Mesenchymal stem cell (in vitro differentiated cells and primary cell): ENCODE measurements at regions not wholly inside any gene's neighbourhood (a gene's known extent, or its start where the extent isn't known, plus 50 kb on each side); places are given as distances from the start of the nearest gene placed in this dataset.
"Not testable (repeated sequence)": the region's sequence is repeated elsewhere in the genome, so short reads cannot be mapped to it uniquely, and the experiment has no call there.

ENCODE experiments used
- DNase-seq: peaks from one replicate; pipeline ENCODE4 v3.0.0-alpha.2; 2013
- H2AFZ ChIP-seq: one replicate; pipeline ENCODE4 v1.6.1; 2013; ENCODE audit warnings: low read depth, mild to moderate bottlenecking, control low read depth, inconsistent platforms, low read length, moderate library complexity
- H2AK5ac ChIP-seq: 2 replicates; pipeline ENCODE4 v1.6.1; 2013; ENCODE audit warnings: low read length, moderate library complexity, mild to moderate bottlenecking, inconsistent platforms; ENCODE audit not compliant: severe bottlenecking
- H2BK120ac ChIP-seq: one replicate; pipeline ENCODE4 v1.6.1; 2013; ENCODE audit warnings: low read depth, mild to moderate bottlenecking, inconsistent platforms, low read length, moderate library complexity
- H2BK12ac ChIP-seq, 2 experiments: one replicate each; pipeline ENCODE4 v1.6.1; 2013; ENCODE audit warnings: inconsistent platforms in 2 of 2, low read length in 2 of 2, mild to moderate bottlenecking in 2 of 2, moderate library complexity in 2 of 2, control low read depth in 1 of 2
- H2BK15ac ChIP-seq: one replicate; pipeline ENCODE4 v1.6.1; 2013; ENCODE audit warnings: mild to moderate bottlenecking, low read depth, inconsistent platforms; ENCODE audit not compliant: poor library complexity, severe bottlenecking
- H2BK5ac ChIP-seq: 2 replicates; pipeline ENCODE4 v1.6.1; 2013; ENCODE audit warnings: low read depth, mild to moderate bottlenecking, low read length, control low read depth, inconsistent platforms; ENCODE audit not compliant: poor library complexity, severe bottlenecking
- H3K14ac ChIP-seq, 2 experiments: one replicate each; pipeline ENCODE4 v1.6.1; 2013; ENCODE audit warnings: inconsistent platforms in 2 of 2, low read length in 2 of 2, control low read depth in 1 of 2, mild to moderate bottlenecking in 1 of 2, moderate library complexity in 1 of 2
- H3K18ac ChIP-seq, 2 experiments: one replicate each; pipeline ENCODE4 v1.6.1; 2013; ENCODE audit warnings: inconsistent platforms in 2 of 2, low read length in 2 of 2, control low read depth in 1 of 2, low read depth in 1 of 2, mild to moderate bottlenecking in 1 of 2
- H3K23ac ChIP-seq, 2 experiments: one replicate each; pipeline ENCODE4 v1.6.1; 2013; ENCODE audit warnings: inconsistent platforms in 2 of 2, low read length in 2 of 2, mild to moderate bottlenecking in 2 of 2, moderate library complexity in 2 of 2, control low read depth in 1 of 2
- H3K27ac ChIP-seq: 2 replicates; pipeline ENCODE4 v1.5.1; 2013; ENCODE audit warnings: mild to moderate bottlenecking, moderate library complexity, low read length, control low read depth, inconsistent platforms; ENCODE audit not compliant: poor library complexity, severe bottlenecking
- H3K27me3 ChIP-seq, 2 experiments: 2 replicates each; pipeline versions ENCODE4 v1.6.1 to v1.7.0; 2013; ENCODE audit warnings: low read length in 2 of 2, mild to moderate bottlenecking in 2 of 2, moderate library complexity in 2 of 2, control low read depth in 1 of 2, inconsistent platforms in 1 of 2; ENCODE audit not compliant: control insufficient read depth in 1 of 2, insufficient read depth in 1 of 2
- H3K36me3 ChIP-seq, 2 experiments: 2 replicates each; pipeline versions ENCODE4 v1.6.1 to v1.7.0; 2013; ENCODE audit warnings: low read length in 2 of 2, control low read depth in 1 of 2, inconsistent platforms in 1 of 2, low read depth in 1 of 2, mild to moderate bottlenecking in 1 of 2; ENCODE audit not compliant: insufficient read depth in 2 of 2, control insufficient read depth in 1 of 2
- H3K4ac ChIP-seq, 2 experiments: one replicate each; pipeline ENCODE4 v1.6.1; 2013; ENCODE audit warnings: inconsistent platforms in 2 of 2, low read length in 2 of 2, mild to moderate bottlenecking in 2 of 2, moderate library complexity in 2 of 2, control low read depth in 1 of 2, low read depth in 1 of 2
- H3K4me1 ChIP-seq: 2 replicates; pipeline ENCODE4 v1.6.1; 2013; ENCODE audit warnings: low read depth, low read length, control low read depth; ENCODE audit not compliant: control insufficient read depth, insufficient read depth
- H3K4me2 ChIP-seq: 2 replicates; pipeline ENCODE4 v1.6.1; 2013; ENCODE audit warnings: low read length, mild to moderate bottlenecking, inconsistent platforms; ENCODE audit not compliant: poor library complexity, severe bottlenecking
- H3K4me3 ChIP-seq, 2 experiments: 2 replicates each; pipeline versions ENCODE4 v1.5.1 to v1.7.0; 2013; ENCODE audit warnings: low read length in 2 of 2, mild to moderate bottlenecking in 2 of 2, control low read depth in 1 of 2, low read depth in 1 of 2; ENCODE audit not compliant: insufficient read depth in 1 of 2
- H3K79me1 ChIP-seq: replicated peaks from 2 replicates; pipeline ENCODE4 v1.6.1; 2013; ENCODE audit warnings: mild to moderate bottlenecking, control low read depth, low read length, inconsistent platforms; ENCODE audit not compliant: poor library complexity, severe bottlenecking
- H3K9ac ChIP-seq: 2 replicates; pipeline ENCODE4 v1.7.0; 2013; ENCODE audit warnings: mild to moderate bottlenecking, low read length, moderate library complexity
- H3K9me3 ChIP-seq: 2 replicates; pipeline ENCODE4 v1.7.0; 2013; ENCODE audit warnings: mild to moderate bottlenecking, low read length; ENCODE audit not compliant: control insufficient read depth
- H4K8ac ChIP-seq: one replicate; pipeline ENCODE4 v1.6.1; 2013; ENCODE audit warnings: inconsistent platforms, mild to moderate bottlenecking, low read length, moderate library complexity
- H4K91ac ChIP-seq: one replicate; pipeline ENCODE4 v1.6.1; 2013; ENCODE audit warnings: mild to moderate bottlenecking, low read length, inconsistent platforms
- WGBS: methylation state at CpG from one replicate; pipeline ENCODE4 v1.1.7; 2013; ENCODE audit warnings: mixed read lengths; 5-methylcytosine and 5-hydroxymethylcytosine counted together

DNA sequence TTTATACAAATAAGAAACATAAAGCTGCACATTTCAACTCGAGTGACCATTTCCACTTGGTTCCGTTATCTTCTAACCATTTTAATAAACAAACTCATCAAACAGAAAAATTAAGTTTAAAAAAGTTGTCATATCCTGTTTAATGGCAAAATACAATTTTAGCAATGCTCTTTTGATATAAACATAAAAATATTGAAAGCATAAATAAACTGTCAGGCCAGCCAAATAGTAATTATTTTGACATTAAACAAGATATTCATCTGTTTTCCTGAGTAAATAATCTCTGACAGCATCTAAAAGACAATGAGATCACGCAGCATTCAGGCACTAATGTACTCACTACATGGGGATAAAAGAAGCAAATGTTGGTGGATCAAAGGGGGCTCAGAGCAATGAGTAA is 145.3 kb upstream of the ATP5MC3 start:
- Histone ChIP-seq H3K9ac (no peak overlapping the region), H2BK15ac (no peak overlapping the region), H3K27me3 (no peaks in the 10 kb centered on the region), H3K4me1 (no peaks in the 10 kb centered on the region), H4K8ac (no peak overlapping the region), H2BK120ac (no peak overlapping the region), H2BK12ac (no peak overlapping the region), H3K79me1 (no peaks in the 10 kb centered on the region), H2BK5ac (no peak overlapping the region), H3K4me3 (no peak overlapping the region), H3K9me3 (no peaks in the 10 kb centered on the region), H3K18ac (no peak overlapping the region), H3K36me3 (no peaks in the 10 kb centered on the region), H3K23ac (no peak overlapping the region), H3K27ac (no peak overlapping the region), H4K91ac (no peak overlapping the region), H2AFZ (no peak overlapping the region), H3K4me2 (no peak overlapping the region), H3K4ac (no peak overlapping the region), H3K14ac (no peak overlapping the region), H2AK5ac (no peak overlapping the region)
- no peak for DNase-seq
- WGBS = 58% methylated on average over 2 of the region's 3 CpGs

GRCh38 chr2:175326164-175326563 is 144.7 kb upstream of the ATP5MC3 start:
- H3K36me3 ChIP-seq, H3K79me1 ChIP-seq, H3K4me2 ChIP-seq, H3K14ac ChIP-seq, DNase-seq, H2BK5ac ChIP-seq, H3K9me3 ChIP-seq, H3K4ac ChIP-seq, H4K91ac ChIP-seq, H2BK120ac ChIP-seq, H3K18ac ChIP-seq, H2BK12ac ChIP-seq, H4K8ac ChIP-seq, H2BK15ac ChIP-seq, H3K9ac ChIP-seq, H3K4me1 ChIP-seq, H3K23ac ChIP-seq, H3K27me3 ChIP-seq, H3K4me3 ChIP-seq, H2AK5ac ChIP-seq, H3K27ac ChIP-seq, H2AFZ ChIP-seq: not testable (repeated sequence)
- WGBS = no CpG with 5 or more reads among the region's 2 CpGs

DNA sequence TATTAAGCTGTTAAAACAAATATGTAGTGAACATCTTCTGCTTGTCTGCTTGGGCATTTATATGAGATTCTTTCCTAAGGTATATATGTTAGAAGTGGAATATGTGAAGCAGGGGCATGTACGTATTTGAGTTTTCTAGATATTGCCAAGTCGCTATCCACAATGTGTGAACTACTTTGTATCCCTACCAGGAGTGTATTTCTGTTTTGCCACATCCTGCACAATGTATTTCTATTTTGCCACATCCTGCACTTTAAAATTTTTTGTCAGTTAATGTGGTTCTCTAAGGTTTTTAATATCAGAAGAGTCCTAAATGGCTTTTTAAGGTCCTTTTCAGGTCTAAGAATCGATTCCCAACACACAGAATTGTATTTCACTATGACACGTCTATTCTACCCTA is 141.7 kb upstream of the ATP5MC3 start:
- H2BK120ac ChIP-seq = no peak overlapping the region
- H3K4me3 ChIP-seq = no peak overlapping the region
- H3K23ac ChIP-seq = no peak overlapping the region
- H2AFZ ChIP-seq = no peak overlapping the region
- H3K27ac ChIP-seq = no peak overlapping the region
- H3K27me3 ChIP-seq = no peaks in the 10 kb centered on the region
- H3K4me1 ChIP-seq = no peaks in the 10 kb centered on the region
- H3K79me1 ChIP-seq = no peaks in the 10 kb centered on the region
- DNase-seq = no peak
- H3K9me3 ChIP-seq = no peaks in the 10 kb centered on the region
- no peak overlapping the region for H3K9ac ChIP-seq
- no peak overlapping the region for H3K4me2 ChIP-seq
- 60% methylated on average over 2 of the region's 4 CpGs for WGBS
- no peak overlapping the region for H4K91ac ChIP-seq
- H3K36me3 ChIP-seq = no peaks in the 10 kb centered on the region
- no peak overlapping the region for H4K8ac ChIP-seq
- no peak overlapping the region for H3K14ac ChIP-seq
- H2BK15ac ChIP-seq = no peak overlapping the region
- no peak overlapping the region for H2BK12ac ChIP-seq
- no peak overlapping the region for H3K4ac ChIP-seq
- no peak overlapping the region for H2BK5ac ChIP-seq
- H3K18ac ChIP-seq = no peak overlapping the region
- no peak overlapping the region for H2AK5ac ChIP-seq

DNA sequence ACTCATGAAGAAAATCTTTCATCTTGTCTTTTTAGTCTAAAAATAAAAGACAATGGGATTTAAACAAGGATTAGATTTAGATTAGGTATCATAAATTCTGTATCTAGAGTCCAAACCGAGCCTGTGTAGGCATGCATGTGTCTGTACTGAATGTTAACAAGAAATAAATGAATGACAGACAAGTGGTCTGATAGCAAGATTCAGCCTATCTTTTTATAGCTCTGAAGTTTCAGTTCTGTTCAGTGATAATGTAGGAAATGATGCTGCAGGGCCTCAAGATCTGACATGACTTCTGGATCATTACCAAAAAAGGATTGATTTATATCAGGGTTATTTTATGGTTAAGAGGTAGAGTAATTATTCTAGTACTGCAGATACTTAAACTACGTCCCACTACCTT is 137.0 kb upstream of the ATP5MC3 start:
- Histone ChIP-seq H2BK12ac (no peak overlapping the region), H3K36me3 (no peaks in the 10 kb centered on the region), H3K79me1 (no peaks in the 10 kb centered on the region), H3K23ac (no peak overlapping the region), H2AK5ac (no peak overlapping the region), H2BK15ac (no peak overlapping the region), H3K4ac (no peak overlapping the region), H2BK5ac (no peak overlapping the region), H3K18ac (no peak overlapping the region), H3K27ac (no peak overlapping the region), H3K4me2 (no peak overlapping the region), H3K9me3 (no peaks in the 10 kb centered on the region), H3K4me3 (no peak overlapping the region), H3K9ac (no peak overlapping the region), H4K8ac (no peak overlapping the region), H4K91ac (no peak overlapping the region), H3K27me3 (no peaks in the 10 kb centered on the region), H2BK120ac (no peak overlapping the region), H3K14ac (no peak overlapping the region), H2AFZ (no peak overlapping the region), H3K4me1 (no peaks in the 10 kb centered on the region)
- DNase-seq = no peak
- WGBS = 58% methylated on average over 1 of the region's 2 CpGs
